SU-DHL-6 (cell line): ENCODE measurements at regions not wholly inside any gene's neighbourhood (a gene's known extent, or its start where the extent isn't known, plus 50 kb on each side); places are given as distances from the start of the nearest gene placed in this dataset.

Experiments
- EZH2phosphoT487 ChIP-seq: fragments of 200-600 bp; sonication (generic), shearing (Covaris generic); conservative IDR thresholded peaks from 2 replicates; pipeline ENCODE4 v1.6.1; 2018; ENCODE audit warnings: mild to moderate bottlenecking, antibody characterized with exemption, low read length, moderate library complexity, mixed read lengths
- TF ChIP-seq, protein P1 (sequence below): fragments of 200-600 bp; sonication (generic); IDR thresholded peaks from one replicate; pipeline ENCODE4 v1.5.1; 2017; ENCODE audit warnings: antibody characterized with exemption, mild to moderate bottlenecking, low read length, moderate library complexity; ENCODE audit not compliant: insufficient read depth, poor library complexity, severe bottlenecking

DNA sequence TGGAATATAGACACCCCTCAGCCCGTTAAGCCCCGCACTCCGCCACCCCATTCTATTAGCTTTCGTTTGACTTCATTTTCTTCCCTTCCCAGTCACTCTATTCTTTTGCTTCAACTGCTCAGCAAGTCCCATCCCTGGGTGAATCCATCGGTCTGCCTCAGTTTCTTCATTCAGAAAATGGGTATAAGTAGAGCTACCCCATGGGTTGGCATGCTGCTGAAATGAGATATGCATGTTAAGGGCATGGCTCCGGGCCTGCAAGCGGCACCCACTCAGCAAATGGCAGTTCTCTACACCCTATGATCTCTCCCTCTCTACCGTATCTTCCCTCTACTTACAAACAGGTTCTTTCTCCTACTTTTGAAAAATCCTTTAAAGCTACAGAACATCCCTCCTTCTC lies 87.8 kb upstream of the IRF2BP2 start:
- TF ChIP-seq, protein P1, sequence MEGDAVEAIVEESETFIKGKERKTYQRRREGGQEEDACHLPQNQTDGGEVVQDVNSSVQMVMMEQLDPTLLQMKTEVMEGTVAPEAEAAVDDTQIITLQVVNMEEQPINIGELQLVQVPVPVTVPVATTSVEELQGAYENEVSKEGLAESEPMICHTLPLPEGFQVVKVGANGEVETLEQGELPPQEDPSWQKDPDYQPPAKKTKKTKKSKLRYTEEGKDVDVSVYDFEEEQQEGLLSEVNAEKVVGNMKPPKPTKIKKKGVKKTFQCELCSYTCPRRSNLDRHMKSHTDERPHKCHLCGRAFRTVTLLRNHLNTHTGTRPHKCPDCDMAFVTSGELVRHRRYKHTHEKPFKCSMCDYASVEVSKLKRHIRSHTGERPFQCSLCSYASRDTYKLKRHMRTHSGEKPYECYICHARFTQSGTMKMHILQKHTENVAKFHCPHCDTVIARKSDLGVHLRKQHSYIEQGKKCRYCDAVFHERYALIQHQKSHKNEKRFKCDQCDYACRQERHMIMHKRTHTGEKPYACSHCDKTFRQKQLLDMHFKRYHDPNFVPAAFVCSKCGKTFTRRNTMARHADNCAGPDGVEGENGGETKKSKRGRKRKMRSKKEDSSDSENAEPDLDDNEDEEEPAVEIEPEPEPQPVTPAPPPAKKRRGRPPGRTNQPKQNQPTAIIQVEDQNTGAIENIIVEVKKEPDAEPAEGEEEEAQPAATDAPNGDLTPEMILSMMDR, result no peak
- TF ChIP-seq EZH2phosphoT487, result no peak
